DMS79 treated with DMSO at 0.1 percent for 48 hours (cell line): ENCODE measurements at regions not wholly inside any gene's neighbourhood (a gene's known extent, or its start where the extent isn't known, plus 50 kb on each side); places are given as distances from the start of the nearest gene placed in this dataset.

Source experiments
- DNase-seq: peaks from one replicate; lab custom pipeline; 2025; lab: John Stamatoyannopoulos, UW

DNA sequence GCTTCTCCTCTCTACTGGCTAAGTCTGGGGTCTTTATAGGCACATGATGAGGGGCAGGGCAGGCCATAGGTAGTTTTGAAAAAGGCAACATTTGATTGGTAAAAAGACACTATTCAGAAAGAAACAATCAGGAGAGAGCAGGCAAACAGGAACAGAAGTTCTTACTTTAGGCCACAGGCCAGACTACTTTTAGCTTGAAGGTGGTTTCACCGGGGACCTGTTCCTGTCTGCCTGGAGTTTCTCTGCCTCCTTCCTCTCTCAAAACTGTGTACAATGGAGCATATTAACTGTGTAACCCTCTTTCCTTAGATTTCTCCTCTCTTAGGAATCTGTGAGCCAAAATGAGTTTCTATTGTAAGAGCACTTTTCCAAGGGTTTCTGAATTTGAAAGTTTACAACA is 167.9 kb upstream of the AVPR1A start:
- no peak for DNase-seq

GRCh38 chr12:63318313-63318712 is 167.3 kb upstream of the AVPR1A start:
- DNase-seq, result no peak

DNA sequence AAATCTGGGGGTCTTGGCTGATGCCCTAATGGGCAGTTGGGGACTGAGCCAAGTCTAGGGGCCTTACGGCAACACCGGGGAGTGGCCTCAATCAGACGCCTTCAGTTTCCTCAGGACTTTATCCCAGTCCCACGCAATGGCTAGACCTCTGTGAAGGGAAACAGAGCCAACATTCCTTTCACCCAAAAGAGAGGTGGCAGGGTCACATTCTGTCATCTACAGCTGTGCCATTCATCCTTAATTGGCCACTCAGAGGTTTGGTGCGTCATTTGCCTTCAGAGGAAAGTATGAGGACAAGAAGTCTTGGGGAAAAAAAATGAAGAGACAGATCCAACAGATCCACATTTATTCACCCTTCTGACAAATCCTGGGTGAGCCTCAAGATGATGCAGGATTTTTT is 166.9 kb upstream of the AVPR1A start:
- DNase-seq, result no peak

GRCh38 chr12:63317286-63317846 is 166.4 kb upstream of the AVPR1A start:
- DNase-seq, result no peak

GRCh38 chr12:63313139-63313538 is 162.1 kb upstream of the AVPR1A start:
- DNase-seq, result no peak

DNA sequence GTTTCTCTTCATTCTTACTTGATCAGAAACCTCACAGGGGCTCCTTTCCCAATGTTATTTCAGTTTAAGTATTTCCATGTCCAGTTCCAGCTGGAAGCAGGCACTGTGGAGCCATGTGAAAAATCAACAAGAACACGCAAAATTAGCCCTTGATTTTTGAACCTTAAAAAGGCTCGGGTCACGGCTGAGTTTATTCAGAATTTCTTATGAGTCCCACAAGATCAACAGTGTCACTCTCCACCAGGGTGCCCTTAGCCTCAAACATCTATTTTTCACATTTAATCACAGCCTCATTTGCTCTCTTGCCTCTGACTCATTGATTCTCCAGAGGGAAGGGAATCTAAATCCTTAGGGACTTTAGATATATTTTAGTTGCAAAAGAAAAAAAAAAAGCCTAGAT is 157.7 kb upstream of the AVPR1A start:
- no peak for DNase-seq

DNA sequence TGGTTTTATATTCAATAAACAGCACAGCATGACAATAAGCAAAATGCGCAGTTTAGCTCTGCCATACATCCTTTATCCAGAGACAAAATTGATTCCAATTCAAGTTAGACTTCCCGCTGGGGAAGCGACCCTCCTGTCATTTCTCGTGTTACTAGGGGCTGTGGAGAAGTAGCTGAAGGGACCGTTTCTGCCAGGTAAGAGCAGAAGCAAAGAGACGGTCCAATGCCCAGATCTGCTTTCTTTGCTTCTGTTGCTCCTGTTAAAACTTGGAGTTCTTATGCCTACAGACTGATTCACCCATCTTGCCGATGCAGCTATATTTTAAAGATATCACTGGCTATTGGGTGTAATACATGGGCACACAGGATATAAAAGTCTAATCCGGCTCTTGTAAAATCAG is 156.8 kb upstream of the AVPR1A start:
- DNase-seq, result no peak

GRCh38 chr12:63305901-63306875 is 155.2 kb upstream of the AVPR1A start:
- no peak for DNase-seq

- DNase-seq, result no peak
Measured at GRCh38 chr12:63304887-63305316, 153.9 kb upstream of the AVPR1A start.

- no peak for DNase-seq
Measured at GRCh38 chr12:63302941-63303536, 152.0 kb upstream of the AVPR1A start.

GRCh38 chr12:63302269-63302940 is 151.4 kb upstream of the AVPR1A start:
- DNase-seq, result no peak

DNA sequence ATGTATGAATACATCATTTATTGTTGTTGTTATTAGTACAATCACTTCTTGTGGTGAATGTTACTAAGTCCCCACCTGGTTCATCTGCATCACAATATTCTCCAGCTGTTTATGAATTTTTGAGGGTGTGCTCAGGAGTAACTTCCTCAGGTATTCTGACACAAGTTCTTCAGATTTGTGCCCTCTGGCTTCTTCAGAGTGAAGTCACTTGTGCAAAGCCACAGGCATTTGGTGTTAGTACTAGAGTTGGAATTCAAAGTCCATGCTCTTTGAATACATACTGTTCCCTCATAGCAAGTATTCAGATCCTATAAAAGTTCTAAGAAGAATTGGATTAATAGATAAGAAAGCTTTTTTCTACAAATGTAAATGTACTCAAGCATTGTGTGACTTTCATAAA is 150.3 kb upstream of the AVPR1A start:
- DNase-seq, result no peak

DNA sequence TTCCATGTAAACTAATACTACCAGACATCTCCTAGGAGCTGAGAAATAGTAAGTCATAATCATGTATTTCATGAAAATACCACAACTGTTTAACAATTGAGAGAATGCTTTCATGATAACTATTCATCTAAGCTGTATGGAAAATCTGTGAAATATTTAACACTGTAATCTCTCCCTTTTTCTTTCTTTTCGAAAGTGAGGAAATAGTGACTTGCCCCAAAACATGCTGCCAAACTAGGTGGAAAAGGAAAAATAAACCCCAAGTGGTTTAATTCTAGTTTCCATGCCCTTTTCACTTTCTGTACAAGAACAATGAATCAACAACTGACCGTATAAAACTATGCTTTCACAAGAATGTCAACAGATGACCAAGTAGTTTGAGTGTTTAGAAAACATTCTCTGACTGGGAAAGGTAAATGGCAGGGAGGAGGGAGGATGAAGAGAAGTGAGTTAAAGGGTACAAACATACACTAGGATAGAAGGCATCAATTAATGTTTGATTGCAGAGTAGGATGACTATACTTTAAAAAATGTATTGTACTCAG is 147.5 kb upstream of the AVPR1A start:
- no peak for DNase-seq

GRCh38 chr12:63294327-63294632 is 143.3 kb upstream of the AVPR1A start:
- no peak for DNase-seq

DNA sequence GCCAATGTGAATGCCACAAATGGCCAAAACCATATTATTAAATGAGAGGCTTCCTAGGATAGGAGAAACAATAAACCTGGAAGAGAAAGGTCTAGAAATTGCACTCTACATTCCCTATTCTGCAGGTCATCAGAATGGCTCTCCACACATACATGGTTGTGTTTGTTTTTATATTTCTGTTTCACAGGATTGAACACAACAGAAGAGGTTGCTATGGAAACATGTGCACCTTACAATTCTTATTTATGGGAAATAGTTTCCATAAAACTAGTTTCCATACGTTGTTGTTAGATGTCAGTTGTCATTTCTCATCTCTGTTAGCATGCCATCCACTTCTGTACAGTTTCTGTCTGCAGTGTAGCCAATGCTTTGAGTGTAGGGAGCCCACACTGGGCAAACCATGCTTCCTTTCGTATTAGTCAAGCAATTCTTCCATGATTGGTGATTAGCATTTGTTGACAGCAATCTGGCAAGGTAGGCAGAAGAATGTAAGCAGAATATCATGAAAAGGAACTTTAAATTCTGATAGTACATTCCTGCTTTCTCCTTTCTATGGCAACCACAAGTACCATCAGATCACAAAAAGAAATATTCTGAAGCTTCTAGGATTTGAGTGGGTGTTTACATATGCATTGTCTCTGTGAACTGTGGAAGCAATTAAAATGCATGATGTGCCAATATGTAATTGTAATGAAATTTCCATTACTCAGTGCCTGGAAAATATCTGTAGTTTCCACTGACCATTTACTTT is 141.6 kb upstream of the AVPR1A start:
- no peak for DNase-seq

GRCh38 chr12:63276537-63277365 is 125.8 kb upstream of the AVPR1A start:
- no peak for DNase-seq

DNA sequence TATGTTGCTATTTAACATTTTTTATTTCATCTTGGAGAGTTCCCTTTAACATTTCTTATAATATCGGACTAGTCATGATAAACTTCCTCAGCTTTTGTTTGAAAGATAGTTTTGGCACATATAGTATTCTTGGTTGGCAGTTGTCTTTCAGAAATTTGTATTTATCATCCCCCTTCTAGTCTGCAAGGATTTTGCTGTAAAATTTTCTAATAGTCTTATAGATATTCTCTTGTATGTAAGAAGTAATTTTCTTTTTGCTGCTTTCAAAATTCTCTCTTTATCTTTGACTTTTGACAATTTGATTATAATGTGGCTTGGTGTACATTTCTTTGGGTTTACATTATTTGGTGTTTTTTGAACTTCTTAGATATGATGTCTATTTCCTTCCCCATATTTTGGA is 116.0 kb upstream of the AVPR1A start:
- no peak for DNase-seq

DNA sequence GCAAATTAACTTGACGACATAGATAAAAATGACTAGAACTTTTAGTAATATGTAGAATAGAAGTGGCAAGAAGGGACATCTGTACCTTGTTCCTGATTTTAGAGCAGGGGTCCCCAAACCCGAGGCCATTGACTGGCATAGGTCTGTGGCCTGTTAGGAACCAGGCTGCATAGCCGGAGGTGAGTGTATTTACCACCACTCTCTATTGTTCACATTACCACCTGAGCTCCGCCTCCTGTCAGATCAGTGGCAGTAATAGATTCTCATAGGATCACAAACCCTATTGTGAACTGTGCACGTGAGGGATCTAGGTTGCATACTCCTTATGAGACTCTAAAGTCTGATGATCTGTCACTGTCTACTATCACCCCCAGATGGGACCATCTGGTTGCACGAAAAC is 113.6 kb upstream of the AVPR1A start:
- DNase-seq, result no peak

DNA sequence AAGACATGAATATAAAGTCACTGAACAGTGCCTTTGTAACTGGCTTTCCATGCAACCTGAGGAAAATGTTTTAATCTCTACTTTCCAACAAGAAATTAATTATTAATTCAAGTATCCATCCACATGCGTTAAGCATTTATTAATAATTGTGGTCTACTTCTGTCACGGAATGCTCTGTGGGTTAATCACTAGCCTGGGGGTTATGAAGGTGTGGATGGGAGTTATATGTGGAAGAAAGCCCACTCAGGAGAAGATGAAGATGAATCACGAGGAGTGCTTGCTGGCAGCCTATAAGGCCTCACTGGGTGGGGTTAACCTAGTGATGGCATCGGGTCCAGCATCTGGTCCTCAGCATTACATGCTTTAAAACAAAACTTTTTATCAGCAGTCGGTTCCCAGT is 99.5 kb upstream of the AVPR1A start:
- DNase-seq, result no peak

GRCh38 chr12:63238892-63239291 is 87.9 kb upstream of the AVPR1A start:
- DNase-seq, result no peak

DNA sequence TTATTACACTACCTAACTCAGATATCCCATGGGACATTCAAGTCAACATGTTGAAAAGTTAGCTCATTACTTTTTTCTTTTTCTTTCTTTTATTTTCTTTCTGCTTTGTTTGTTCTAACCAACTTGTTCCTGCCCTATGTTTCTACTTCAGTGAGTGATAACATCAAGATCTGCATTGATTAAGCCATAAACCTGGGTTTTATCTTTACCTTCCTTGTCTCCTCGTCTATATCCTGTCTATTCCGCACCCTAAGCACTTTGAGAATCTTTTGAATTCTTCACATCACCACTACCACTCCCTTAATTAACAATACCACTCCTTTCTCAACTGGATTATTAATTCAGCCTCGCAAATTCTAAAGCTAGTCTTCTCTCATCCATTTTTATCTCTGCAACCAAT is 81.9 kb upstream of the AVPR1A start:
- DNase-seq, result no peak
